OCI-LY7 (cell line): ENCODE measurements at regions not wholly inside any gene's neighbourhood (a gene's known extent, or its start where the extent isn't known, plus 50 kb on each side); places are given as distances from the start of the nearest gene placed in this dataset.

ENCODE experiments used
- BruUV-seq: library from RNA; stranded (reverse); fragments of 400-500 nt; replicated peaks from 2 replicates; lab custom pipeline; 2021; lab: Mats Ljungman, UMichigan
- CTCF ChIA-PET: fragments of 300-600 bp; sonication (Branson Sonifier 250); formaldehyde crosslinking; loops from one replicate; lab custom pipeline; 2022; ENCODE audit warnings: antibody characterized with exemption; ENCODE audit not compliant: unreplicated experiment; lab: Charles Lee
- POLR2A ChIA-PET: fragments of 300-600 bp; sonication (Branson Sonifier 250); formaldehyde crosslinking; loops from one replicate; lab custom pipeline; 2022; ENCODE audit warnings: antibody characterized with exemption; lab: Charles Lee
- DNase-seq: peaks from one replicate; pipeline ENCODE4 v3.0.0-alpha.2; 2015; ENCODE audit warnings: low spot score
- H2AFZ ChIP-seq: fragments of 200-600 bp; sonication (generic), shearing (Covaris generic); 2 replicates; pipeline ENCODE4 v1.6.1; 2014; ENCODE audit warnings: mild to moderate bottlenecking, antibody characterized with exemption, low read length, moderate library complexity
- H3K27ac ChIP-seq: fragments of 200-600 bp; sonication (generic); 2 replicates; pipeline ENCODE4 v1.5.1; 2014; ENCODE audit warnings: mixed run types, low read depth, mild to moderate bottlenecking, moderate library complexity, low read length, inconsistent platforms; ENCODE audit not compliant: poor library complexity, severe bottlenecking
- H3K36me3 ChIP-seq: fragments of 200-600 bp; sonication (generic); 2 replicates; pipeline ENCODE4 v1.6.1; 2014; ENCODE audit warnings: mild to moderate bottlenecking, antibody characterized with exemption, low read length, moderate library complexity, mixed read lengths; ENCODE audit not compliant: insufficient read depth
- H3K4me1 ChIP-seq: fragments of 200-600 bp; sonication (generic); 2 replicates; pipeline ENCODE4 v1.5.1; 2014; ENCODE audit warnings: mild to moderate bottlenecking, low read length; ENCODE audit not compliant: insufficient read depth, poor library complexity, severe bottlenecking
- H3K4me2 ChIP-seq: fragments of 200-600 bp; sonication (generic); 2 replicates; pipeline ENCODE4 v1.6.1; 2014; ENCODE audit warnings: mild to moderate bottlenecking, low read length
- H3K4me3 ChIP-seq: fragments of 200-600 bp; sonication (generic); 2 replicates; pipeline ENCODE4 v1.5.1; 2014; ENCODE audit warnings: mild to moderate bottlenecking, low read depth, low read length; ENCODE audit not compliant: poor library complexity, severe bottlenecking
- H3K79me2 ChIP-seq: fragments of 200-600 bp; sonication (generic); 2 replicates; pipeline ENCODE4 v1.6.1; 2016; ENCODE audit warnings: low read depth, mild to moderate bottlenecking, low read length, moderate library complexity, mixed read lengths; ENCODE audit not compliant: insufficient read depth
- H3K9me2 ChIP-seq: fragments of 200-600 bp; sonication (generic); 2 replicates; pipeline ENCODE4 v1.6.1; 2016; ENCODE audit warnings: mild to moderate bottlenecking, low read length, mixed read lengths; ENCODE audit not compliant: insufficient read depth
- H3K9me3 ChIP-seq: fragments of 200-600 bp; sonication (generic); 2 replicates; pipeline ENCODE4 v1.6.1; 2014; ENCODE audit warnings: mild to moderate bottlenecking, mixed run types, low read length, mixed read lengths
- H4K20me1 ChIP-seq: fragments of 200-600 bp; sonication (generic); 2 replicates; pipeline ENCODE4 v1.6.1; 2014; ENCODE audit warnings: mild to moderate bottlenecking, antibody characterized with exemption, low read length, moderate library complexity, mixed read lengths; ENCODE audit not compliant: insufficient read depth
- EZH2phosphoT487 ChIP-seq: fragments of 200-600 bp; sonication (generic); IDR thresholded peaks from 2 replicates; pipeline ENCODE4 v1.6.1; 2018; ENCODE audit warnings: low read depth, borderline replicate concordance, mild to moderate bottlenecking, mixed run types, antibody characterized with exemption, low read length, moderate library complexity, mixed read lengths
- intact Hi-C: fragments of 100-400 bp; cut with micrococcal nuclease; formaldehyde crosslinking; loops from one replicate; pipeline ENCODE4 v1.10.0; 2022; ENCODE audit not compliant: unreplicated experiment
- TF ChIP-seq, protein P1 (sequence below): fragments of 200-600 bp; sonication (generic); conservative IDR thresholded peaks from 2 replicates; pipeline ENCODE4 v1.5.1; 2014; ENCODE audit warnings: mild to moderate bottlenecking, antibody characterized with exemption, low read length, moderate library complexity, mixed read lengths

DNA sequence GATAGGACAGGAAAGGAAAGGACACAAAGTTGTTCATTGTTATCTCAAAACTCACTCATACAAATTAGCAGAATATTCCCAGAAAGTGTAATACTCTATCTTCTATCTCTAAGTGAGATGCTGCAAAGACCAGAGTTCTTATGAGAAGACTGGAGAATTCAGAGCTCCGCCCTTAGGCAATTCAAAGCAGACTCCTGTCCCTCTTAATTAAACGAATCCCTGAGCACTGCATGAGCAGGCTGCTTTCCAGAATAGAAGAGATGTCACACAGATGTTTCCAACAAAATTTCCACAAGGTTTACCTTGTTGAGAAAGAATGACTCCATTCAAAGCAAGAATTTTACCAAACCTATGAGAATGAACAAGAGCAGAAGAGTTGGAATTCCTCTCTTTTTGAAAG, 630.8 kb upstream of the INTU start:
- Histone ChIP-seq H3K36me3 (no peaks in the 10 kb centered on the region), H3K4me3 (no peak overlapping the region), H3K4me1 (no peaks in the 10 kb centered on the region), H3K4me2 (no peak overlapping the region), H3K79me2 (no peaks in the 10 kb centered on the region), H3K9me3 (no peaks in the 10 kb centered on the region), H2AFZ (no peak overlapping the region), H4K20me1 (no peaks in the 10 kb centered on the region), H3K27ac (no peak overlapping the region), H3K9me2 (no peaks in the 10 kb centered on the region)
- intact Hi-C loops: no loop called here
- ChIA-PET POLR2A (no interaction called here), CTCF (no interaction called here)
- no peak for DNase-seq
- TF ChIP-seq, protein P1, sequence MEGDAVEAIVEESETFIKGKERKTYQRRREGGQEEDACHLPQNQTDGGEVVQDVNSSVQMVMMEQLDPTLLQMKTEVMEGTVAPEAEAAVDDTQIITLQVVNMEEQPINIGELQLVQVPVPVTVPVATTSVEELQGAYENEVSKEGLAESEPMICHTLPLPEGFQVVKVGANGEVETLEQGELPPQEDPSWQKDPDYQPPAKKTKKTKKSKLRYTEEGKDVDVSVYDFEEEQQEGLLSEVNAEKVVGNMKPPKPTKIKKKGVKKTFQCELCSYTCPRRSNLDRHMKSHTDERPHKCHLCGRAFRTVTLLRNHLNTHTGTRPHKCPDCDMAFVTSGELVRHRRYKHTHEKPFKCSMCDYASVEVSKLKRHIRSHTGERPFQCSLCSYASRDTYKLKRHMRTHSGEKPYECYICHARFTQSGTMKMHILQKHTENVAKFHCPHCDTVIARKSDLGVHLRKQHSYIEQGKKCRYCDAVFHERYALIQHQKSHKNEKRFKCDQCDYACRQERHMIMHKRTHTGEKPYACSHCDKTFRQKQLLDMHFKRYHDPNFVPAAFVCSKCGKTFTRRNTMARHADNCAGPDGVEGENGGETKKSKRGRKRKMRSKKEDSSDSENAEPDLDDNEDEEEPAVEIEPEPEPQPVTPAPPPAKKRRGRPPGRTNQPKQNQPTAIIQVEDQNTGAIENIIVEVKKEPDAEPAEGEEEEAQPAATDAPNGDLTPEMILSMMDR: no peak
- TF ChIP-seq EZH2phosphoT487: no peak
- BruUV-seq: no TSS peak

DNA sequence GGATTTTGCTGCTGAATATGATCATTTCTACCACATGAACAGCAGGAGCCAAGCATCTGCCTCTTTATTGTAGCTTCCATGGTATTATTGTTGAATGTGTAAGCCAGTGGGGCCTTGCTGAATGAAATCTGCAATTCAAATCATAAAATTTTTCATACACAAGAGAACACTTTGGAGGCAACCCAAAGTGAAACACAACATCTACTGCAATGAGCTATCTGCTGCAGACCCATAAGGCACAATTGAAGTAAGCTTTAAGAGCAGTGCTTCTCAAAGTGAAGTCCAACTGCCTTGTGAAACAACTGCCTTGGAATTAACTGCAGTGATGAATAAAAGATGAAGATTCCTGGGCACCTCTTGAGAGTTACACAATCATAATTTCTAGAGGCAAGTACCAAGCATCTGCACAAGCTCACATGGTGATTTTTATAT, 626.3 kb upstream of the INTU start:
- Histone ChIP-seq H3K9me2 (no peaks in the 10 kb centered on the region), H3K79me2 (no peaks in the 10 kb centered on the region), H3K27ac (no peak overlapping the region), H3K36me3 (no peaks in the 10 kb centered on the region), H4K20me1 (no peaks in the 10 kb centered on the region), H3K4me1 (no peaks in the 10 kb centered on the region), H2AFZ (no peak overlapping the region), H3K4me2 (no peak overlapping the region), H3K9me3 (no peaks in the 10 kb centered on the region), H3K4me3 (no peak overlapping the region)
- no TSS peak for BruUV-seq
- DNase-seq: no peak
- TF ChIP-seq, protein P1: no peak
- TF ChIP-seq EZH2phosphoT487: no peak
- ChIA-PET POLR2A (interaction anchor here (0.6 to 1.1 kb wide), 2 partner anchors 9 to 343 kb away, joined by 3 to 5 read pairs; no protein-coding TSS in a partner anchor), CTCF (no interaction called here)
- intact Hi-C loops: no loop called here

DNA sequence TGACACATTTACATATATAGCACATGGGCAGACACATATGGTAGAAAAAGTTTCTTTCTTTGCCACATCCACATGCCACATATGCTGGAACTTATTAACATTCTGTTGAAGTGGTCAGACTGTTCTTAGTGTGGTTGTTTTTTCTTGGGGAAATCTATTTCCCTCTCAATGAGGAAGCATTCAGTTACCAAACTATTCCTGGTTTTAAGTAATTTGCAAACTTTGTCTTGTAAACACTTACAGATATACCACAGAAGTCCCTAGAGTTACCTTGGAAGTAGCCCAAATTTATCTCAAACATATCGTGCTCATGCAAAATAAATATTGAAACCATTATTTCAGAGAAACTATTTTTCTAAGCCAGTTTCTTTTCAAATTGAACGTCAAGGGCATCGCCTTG, 625.5 kb upstream of the INTU start:
- H3K27ac ChIP-seq: no peak overlapping the region
- H3K9me2 ChIP-seq: no peaks in the 10 kb centered on the region
- H3K79me2 ChIP-seq: no peaks in the 10 kb centered on the region
- H3K9me3 ChIP-seq: no peaks in the 10 kb centered on the region
- ChIA-PET CTCF (no interaction called here), POLR2A (no interaction called here)
- no peak overlapping the region for H3K4me2 ChIP-seq
- no peaks in the 10 kb centered on the region for H3K4me1 ChIP-seq
- no TSS peak for BruUV-seq
- no peaks in the 10 kb centered on the region for H4K20me1 ChIP-seq
- TF ChIP-seq, protein P1: no peak
- TF ChIP-seq EZH2phosphoT487: no peak
- intact Hi-C loops: no loop called here
- H3K36me3 ChIP-seq: no peaks in the 10 kb centered on the region
- no peak for DNase-seq
- no peak overlapping the region for H2AFZ ChIP-seq
- no peak overlapping the region for H3K4me3 ChIP-seq
